SJCRH30 (cell line): ENCODE measurements at regions not wholly inside any gene's neighbourhood (a gene's known extent, or its start where the extent isn't known, plus 50 kb on each side); places are given as distances from the start of the nearest gene placed in this dataset.

ENCODE experiments used
- DNase-seq, 2 experiments: peaks; one replicate each; pipeline ENCODE4 v3.0.0-alpha.2; 2015 to 2020
- H3K27ac ChIP-seq: fragments of 250-450 bp; sonication (Bioruptor Pico); 2 replicates; pipeline ENCODE4 v1.5.1; 2020; ENCODE audit warnings: mild to moderate bottlenecking, moderate library complexity
- H3K27me3 ChIP-seq: fragments of 250-450 bp; sonication (Bioruptor Pico); 2 replicates; pipeline ENCODE4 v1.5.1; 2020; ENCODE audit warnings: mild to moderate bottlenecking, moderate library complexity
- H3K36me3 ChIP-seq: fragments of 250-450 bp; sonication (Bioruptor Pico); 2 replicates; pipeline ENCODE4 v1.5.1; 2020; ENCODE audit warnings: mild to moderate bottlenecking, moderate library complexity
- H3K4me1 ChIP-seq: fragments of 250-450 bp; sonication (Bioruptor Pico); 2 replicates; pipeline ENCODE4 v1.5.1; 2020; ENCODE audit warnings: mild to moderate bottlenecking, moderate library complexity
- H3K4me3 ChIP-seq: fragments of 250-450 bp; sonication (Bioruptor Pico); 2 replicates; pipeline ENCODE4 v1.5.1; 2020; ENCODE audit warnings: mild to moderate bottlenecking, moderate library complexity
- H3K9me3 ChIP-seq: fragments of 250-450 bp; sonication (Bioruptor Pico); replicated peaks from 2 replicates; pipeline ENCODE4 v1.5.1; 2020; ENCODE audit warnings: mild to moderate bottlenecking, moderate library complexity

- Histone ChIP-seq H3K36me3 (no peaks in the 10 kb centered on the region), H3K9me3 (no peaks in the 10 kb centered on the region), H3K4me1 (no peaks in the 10 kb centered on the region), H3K27me3 (no peaks in the 10 kb centered on the region), H3K27ac (no peak overlapping the region), H3K4me3 (no peak overlapping the region)
- no peak for DNase-seq
These were observed 365.9 kb downstream of the MMUT start for GRCh38 chr6:49097116-49097515.

DNA sequence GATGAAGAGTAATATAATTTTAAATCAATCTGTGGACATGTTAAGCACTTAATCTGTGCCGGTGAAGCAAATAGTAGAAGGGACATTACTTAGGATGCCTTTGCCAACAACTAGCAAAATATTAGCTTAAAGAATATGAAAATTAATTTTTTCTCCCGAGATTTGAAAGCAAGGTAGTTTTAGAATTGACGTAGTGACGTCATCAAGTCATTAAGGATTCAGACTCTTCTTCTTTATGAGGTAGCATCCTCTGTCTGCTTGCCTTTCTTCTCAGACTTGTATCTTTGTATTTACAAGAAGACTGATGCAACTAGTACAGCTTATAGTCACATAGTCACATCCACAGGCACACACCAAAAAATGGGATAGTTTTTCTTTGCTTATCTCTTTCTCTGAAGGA is 374.4 kb downstream of the MMUT start:
- no peak for DNase-seq
- Histone ChIP-seq H3K4me1 (no peaks in the 10 kb centered on the region), H3K27ac (no peak overlapping the region), H3K4me3 (no peak overlapping the region), H3K36me3 (no peaks in the 10 kb centered on the region), H3K9me3 (no peaks in the 10 kb centered on the region), H3K27me3 (no peaks in the 10 kb centered on the region)

- Histone ChIP-seq H3K9me3 (no peaks in the 10 kb centered on the region), H3K4me3 (no peak overlapping the region), H3K27me3 (no peaks in the 10 kb centered on the region), H3K27ac (no peak overlapping the region), H3K36me3 (no peaks in the 10 kb centered on the region), H3K4me1 (no peaks in the 10 kb centered on the region)
- DNase-seq: no peak
These were observed 375.7 kb downstream of the MMUT start for GRCh38 chr6:49087369-49087768.

DNA sequence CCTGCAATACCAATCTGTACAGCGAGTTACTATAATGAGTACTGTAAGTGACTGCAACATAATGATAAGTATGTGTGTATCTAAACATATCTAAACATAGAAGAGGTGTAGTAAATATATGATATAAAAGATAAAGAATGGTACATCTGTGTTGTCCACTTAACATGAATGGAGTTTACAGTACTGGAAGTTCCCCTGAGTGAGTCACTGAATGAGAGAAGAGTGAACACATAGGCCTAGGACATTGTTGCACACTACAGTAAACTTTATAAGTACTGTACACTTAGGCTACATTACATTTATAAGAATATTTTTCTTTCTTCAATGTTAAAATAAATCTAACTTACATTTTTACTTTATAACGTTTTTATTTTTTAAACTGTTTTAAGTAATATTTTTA is 380.4 kb downstream of the MMUT start:
- Histone ChIP-seq H3K4me3 (no peak overlapping the region), H3K9me3 (no peaks in the 10 kb centered on the region), H3K27ac (no peak overlapping the region), H3K36me3 (no peaks in the 10 kb centered on the region), H3K27me3 (no peaks in the 10 kb centered on the region), H3K4me1 (no peaks in the 10 kb centered on the region)
- DNase-seq: no peak

- no peak overlapping the region for H3K27ac ChIP-seq
- no peak overlapping the region for H3K4me3 ChIP-seq
- DNase-seq: no peak
- H3K4me1 ChIP-seq: no peaks in the 10 kb centered on the region
- H3K36me3 ChIP-seq: no peaks in the 10 kb centered on the region
- no peaks in the 10 kb centered on the region for H3K27me3 ChIP-seq
- no peaks in the 10 kb centered on the region for H3K9me3 ChIP-seq
These were observed 390.0 kb downstream of the MMUT start for GRCh38 chr6:49072885-49073620.

DNA sequence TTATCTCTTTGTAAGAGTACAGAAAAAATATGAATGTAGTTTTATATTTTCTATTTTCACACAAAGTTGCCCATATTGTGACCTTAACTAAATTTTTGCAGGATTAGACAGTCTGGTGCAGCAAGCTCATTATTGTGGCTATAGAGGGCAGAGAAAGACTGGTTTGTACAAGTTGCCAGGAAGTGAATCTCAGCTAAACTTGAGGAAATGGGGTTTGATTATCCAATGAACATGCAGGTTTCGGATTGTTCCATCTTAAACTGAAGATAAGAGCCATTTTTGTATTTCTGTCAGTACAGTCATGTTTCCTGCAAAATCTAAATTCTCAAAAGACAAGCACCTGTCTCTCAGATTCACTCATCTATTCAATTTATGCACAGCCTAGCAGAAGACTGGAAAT is 390.9 kb downstream of the MMUT start:
- no peaks in the 10 kb centered on the region for H3K9me3 ChIP-seq
- no peaks in the 10 kb centered on the region for H3K36me3 ChIP-seq
- no peak for DNase-seq
- no peaks in the 10 kb centered on the region for H3K27me3 ChIP-seq
- H3K4me1 ChIP-seq: no peaks in the 10 kb centered on the region
- H3K27ac ChIP-seq: no peak overlapping the region
- no peak overlapping the region for H3K4me3 ChIP-seq

DNA sequence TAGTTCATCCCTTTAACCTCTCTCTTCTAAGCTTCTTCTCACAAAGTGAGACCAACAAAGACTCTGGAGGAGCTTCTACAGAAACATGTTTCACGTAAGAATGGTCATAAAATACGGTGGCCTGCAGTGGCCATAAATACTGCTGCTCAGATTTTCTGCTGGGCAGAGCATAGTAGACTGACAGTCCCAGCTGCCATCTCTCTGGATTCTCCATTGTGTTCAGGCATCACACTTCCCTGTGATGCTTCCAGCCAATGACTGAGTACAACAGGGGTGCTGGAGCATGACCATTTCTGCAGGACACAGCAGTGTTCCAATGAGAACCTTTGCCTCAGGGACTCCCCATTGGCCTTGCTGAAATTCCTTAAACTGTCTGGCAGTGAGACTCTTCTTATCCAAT is 392.6 kb downstream of the MMUT start:
- Histone ChIP-seq H3K36me3 (no peaks in the 10 kb centered on the region), H3K27me3 (no peaks in the 10 kb centered on the region)
- DNase-seq: peak; percentile 52 to 63

GRCh38 chr6:49054311-49054710 is 408.7 kb downstream of the MMUT start:
- H3K27me3 ChIP-seq: no peaks in the 10 kb centered on the region
- H3K4me1 ChIP-seq: no peaks in the 10 kb centered on the region
- H3K36me3 ChIP-seq: no peaks in the 10 kb centered on the region
- H3K9me3 ChIP-seq: no peaks in the 10 kb centered on the region
- no peak for DNase-seq
- H3K4me3 ChIP-seq: no peak overlapping the region
- no peak overlapping the region for H3K27ac ChIP-seq

More for the DNA sequence above, 392.6 kb downstream of the MMUT start:
- H3K4me3 ChIP-seq: peak overlapping the region; percentile 40
- no peaks in the 10 kb centered on the region for H3K9me3 ChIP-seq
- no peak overlapping the region for H3K27ac ChIP-seq
- H3K4me1 ChIP-seq: no peaks in the 10 kb centered on the region

- Histone ChIP-seq H3K9me3 (no peaks in the 10 kb centered on the region), H3K27me3 (no peaks in the 10 kb centered on the region), H3K36me3 (no peaks in the 10 kb centered on the region), H3K4me3 (no peak overlapping the region), H3K27ac (no peak overlapping the region), H3K4me1 (no peaks in the 10 kb centered on the region)
- no peak for DNase-seq
These were observed 410.2 kb downstream of the MMUT start for GRCh38 chr6:49052901-49053300.

GRCh38 chr6:49051281-49051680 is 411.8 kb downstream of the MMUT start:
- Histone ChIP-seq H3K9me3 (no peaks in the 10 kb centered on the region), H3K27me3 (no peaks in the 10 kb centered on the region), H3K4me3 (no peak overlapping the region), H3K27ac (no peak overlapping the region), H3K36me3 (no peaks in the 10 kb centered on the region), H3K4me1 (no peaks in the 10 kb centered on the region)
- DNase-seq: no peak

GRCh38 chr6:49050584-49050983 is 412.5 kb downstream of the MMUT start:
- Histone ChIP-seq H3K27me3 (no peaks in the 10 kb centered on the region), H3K27ac (no peak overlapping the region), H3K4me3 (no peak overlapping the region), H3K9me3 (no peaks in the 10 kb centered on the region), H3K4me1 (no peaks in the 10 kb centered on the region), H3K36me3 (no peaks in the 10 kb centered on the region)
- DNase-seq: no peak

DNA sequence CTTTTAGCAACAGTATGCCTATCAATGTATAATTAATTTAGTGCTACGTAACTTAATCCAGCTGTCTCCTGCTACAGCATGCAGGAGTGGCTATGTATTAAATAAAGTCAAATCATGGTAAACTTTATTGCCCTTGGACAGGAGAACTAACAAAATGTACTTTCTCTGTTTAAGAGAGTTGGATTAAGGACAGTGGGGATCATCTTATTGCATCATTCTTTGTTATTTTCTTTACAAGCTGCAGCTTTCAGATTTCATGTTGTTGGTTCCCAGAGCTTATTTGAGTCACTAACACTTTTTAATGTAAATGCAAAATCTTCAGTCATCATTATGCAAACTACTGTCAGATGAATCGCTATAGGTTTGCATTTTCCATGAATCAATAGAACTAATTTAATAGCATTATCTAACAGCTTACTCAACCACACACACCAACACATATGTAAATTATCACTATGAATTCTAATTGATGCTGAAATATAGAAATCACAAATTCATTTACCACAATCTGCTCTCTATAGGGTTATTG is 424.7 kb downstream of the MMUT start:
- Histone ChIP-seq H3K4me1 (no peaks in the 10 kb centered on the region), H3K36me3 (no peaks in the 10 kb centered on the region), H3K4me3 (no peak overlapping the region), H3K9me3 (no peaks in the 10 kb centered on the region), H3K27ac (no peak overlapping the region), H3K27me3 (no peaks in the 10 kb centered on the region)
- no peak for DNase-seq

DNA sequence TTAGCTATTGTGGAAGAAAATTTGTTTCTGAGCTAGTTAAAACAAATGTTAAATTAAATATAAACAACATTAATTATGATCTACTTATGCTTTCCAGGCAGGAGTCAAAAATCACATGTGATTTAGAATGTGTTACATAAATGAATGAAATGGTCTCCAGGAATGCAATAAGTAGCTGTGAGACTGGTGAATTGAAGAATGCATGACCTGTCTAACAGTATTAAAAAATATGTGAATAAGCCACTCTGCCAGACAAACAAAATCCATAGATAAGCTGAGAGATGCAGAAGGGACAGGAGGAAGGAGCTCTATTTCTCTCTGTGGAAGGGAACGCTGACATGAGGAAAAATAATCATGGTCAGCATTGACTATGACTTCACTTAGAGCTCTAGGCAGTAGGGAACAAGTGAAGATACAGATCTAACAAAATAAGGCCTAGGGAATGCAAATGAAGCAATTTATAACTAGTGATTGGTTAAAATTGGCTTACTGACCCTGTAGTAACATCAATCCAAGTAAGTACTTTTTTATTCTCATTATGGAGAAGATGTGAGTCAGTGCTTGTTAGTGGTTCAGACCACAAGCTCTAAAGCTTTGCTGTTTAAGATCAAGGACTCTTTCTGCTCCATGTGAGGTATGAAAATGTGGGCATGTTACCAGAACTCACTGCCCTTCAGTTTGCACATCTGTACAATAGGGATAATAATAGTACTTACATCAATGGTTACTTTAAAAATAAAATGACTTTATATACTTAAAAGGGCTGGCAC is 432.6 kb downstream of the MMUT start:
- H3K4me3 ChIP-seq: no peak overlapping the region
- H3K4me1 ChIP-seq: no peaks in the 10 kb centered on the region
- H3K27ac ChIP-seq: no peak overlapping the region
- no peaks in the 10 kb centered on the region for H3K27me3 ChIP-seq
- no peaks in the 10 kb centered on the region for H3K9me3 ChIP-seq
- DNase-seq: no peak
- no peaks in the 10 kb centered on the region for H3K36me3 ChIP-seq

DNA sequence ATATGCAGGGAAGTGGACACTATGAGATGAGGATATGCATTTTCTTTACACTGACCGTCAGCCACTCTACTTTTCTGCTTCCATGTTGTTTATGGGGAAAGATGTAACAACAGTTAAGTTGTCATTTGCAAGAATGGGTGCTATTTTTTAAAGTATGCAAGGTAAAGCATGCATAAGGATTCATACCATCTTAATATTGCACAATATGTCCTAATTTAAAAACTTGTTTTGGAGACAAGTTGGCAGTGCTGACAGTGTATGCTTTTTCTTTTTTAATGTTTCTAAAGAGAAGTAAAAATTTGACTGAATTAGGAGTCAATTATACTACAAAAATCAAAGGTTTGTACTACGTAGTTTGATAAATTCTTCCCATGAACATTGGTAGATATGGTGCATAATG is 435.4 kb downstream of the MMUT start:
- H3K36me3 ChIP-seq: no peaks in the 10 kb centered on the region
- no peaks in the 10 kb centered on the region for H3K4me1 ChIP-seq
- DNase-seq: no peak
- H3K27me3 ChIP-seq: no peaks in the 10 kb centered on the region
- H3K4me3 ChIP-seq: no peak overlapping the region
- H3K27ac ChIP-seq: no peak overlapping the region
- H3K9me3 ChIP-seq: no peaks in the 10 kb centered on the region

DNA sequence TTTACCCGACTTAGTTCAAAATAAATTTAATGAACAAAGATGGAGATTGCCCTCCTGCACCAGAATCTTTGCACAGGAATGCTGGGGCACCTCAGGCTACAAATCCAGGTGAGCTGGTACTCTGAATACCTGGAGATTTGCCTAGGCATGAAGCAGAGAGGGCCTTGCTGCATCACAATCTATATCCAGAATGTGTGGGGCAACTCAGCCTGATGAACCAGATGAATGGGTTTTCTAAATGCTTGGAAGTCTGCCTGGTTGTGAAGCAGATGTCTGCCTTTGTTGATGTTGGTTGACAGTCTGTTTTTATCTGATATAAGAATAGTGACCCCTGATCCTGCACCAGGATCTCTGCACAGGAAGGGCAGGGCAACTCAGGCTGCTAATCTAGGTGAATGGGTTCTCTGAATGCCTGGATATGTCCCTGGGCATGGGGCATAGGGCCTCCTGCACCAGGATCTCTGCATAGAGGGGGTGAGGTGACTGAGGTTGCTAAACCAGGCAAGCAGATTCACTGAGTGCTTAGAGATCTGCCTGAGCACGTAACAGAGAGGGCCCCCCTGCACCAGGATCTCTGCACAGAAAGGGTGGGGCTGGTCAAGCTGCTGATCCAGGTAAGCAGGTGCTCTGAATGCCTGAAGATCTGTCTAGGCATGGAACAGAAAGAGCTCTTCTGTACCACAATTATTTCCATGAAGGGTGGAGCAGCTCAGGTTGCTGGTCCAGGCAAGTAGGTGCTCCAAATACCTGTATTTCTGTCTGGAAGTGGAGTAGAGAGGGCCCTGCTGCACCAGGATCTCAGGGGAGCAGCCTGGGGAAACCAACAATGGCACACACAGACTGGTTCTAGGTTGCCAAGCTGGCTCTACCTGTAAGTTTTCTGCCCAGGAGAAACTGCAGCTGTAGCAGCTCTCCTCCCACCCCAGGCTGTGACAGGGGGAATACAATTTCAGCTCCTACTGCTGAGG is 437.5 kb downstream of the MMUT start:
- no peaks in the 10 kb centered on the region for H3K27me3 ChIP-seq
- no peaks in the 10 kb centered on the region for H3K4me1 ChIP-seq
- DNase-seq: no peak
- H3K9me3 ChIP-seq: no peaks in the 10 kb centered on the region
- no peak overlapping the region for H3K27ac ChIP-seq
- H3K4me3 ChIP-seq: no peak overlapping the region
- H3K36me3 ChIP-seq: no peaks in the 10 kb centered on the region
